GM19025 (cell line): ENCODE measurements at regions not wholly inside any gene's neighbourhood (a gene's known extent, or its start where the extent isn't known, plus 50 kb on each side); places are given as distances from the start of the nearest gene placed in this dataset.

Experiments used
- ATAC-seq: cut with Tn5 transposase; IDR thresholded peaks from one replicate; pipeline ENCODE4 v1.9.1; 2021; ENCODE audit warnings: mild to moderate bottlenecking, low read depth, moderate library complexity; ENCODE audit not compliant: unreplicated experiment

- no peak for ATAC-seq
Measured at GRCh38 chr6:63521475-63522210, 50.6 kb upstream of the LOC128125822 start.
